Lung (tissue), 11 donors: ENCODE measurements at regions not wholly inside any gene's neighbourhood (a gene's known extent, or its start where the extent isn't known, plus 50 kb on each side); places are given as distances from the start of the nearest gene placed in this dataset.

ENCODE experiments used
- ATAC-seq: fragments of 200-7000 bp; cut with Tn5 transposase; one replicate; pipeline ENCODE4 v1.9.1; 2020; ENCODE audit warnings: moderate number of reproducible peaks; ENCODE audit not compliant: insufficient read depth, low FRiP score
- DNase-seq, 3 donors: peaks; one replicate each; pipeline ENCODE4 v3.0.0-alpha.2; 2013 to 2017
- H3K27ac ChIP-seq, 2 donors: one replicate each; pipeline ENCODE4 v1.5.1; 2013; ENCODE audit warnings: mild to moderate bottlenecking in 2 of 2, moderate library complexity in 2 of 2, control low read depth in 1 of 2, inconsistent platforms in 1 of 2, low read depth in 1 of 2, low read length in 1 of 2
- H3K27me3 ChIP-seq, 3 donors: one replicate each; pipeline ENCODE4 v1.5.1; 2013; ENCODE audit warnings: low read length in 2 of 3; ENCODE audit not compliant: control insufficient read depth in 3 of 3, insufficient read depth in 3 of 3
- H3K36me3 ChIP-seq, 4 donors: one replicate each; pipeline ENCODE4 v1.5.1; 2013; ENCODE audit warnings: low read length in 4 of 4, mild to moderate bottlenecking in 1 of 4, moderate library complexity in 1 of 4; ENCODE audit not compliant: control insufficient read depth in 4 of 4, insufficient read depth in 4 of 4
- H3K4me1 ChIP-seq, 5 donors: one replicate each; pipeline ENCODE4 v1.5.1; 2013; ENCODE audit warnings: low read length in 5 of 5, mild to moderate bottlenecking in 2 of 5, moderate library complexity in 1 of 5; ENCODE audit not compliant: control insufficient read depth in 5 of 5, insufficient read depth in 5 of 5
- H3K4me3 ChIP-seq: one replicate; pipeline ENCODE4 v1.5.1; 2013; ENCODE audit warnings: mild to moderate bottlenecking, control low read depth, moderate library complexity
- H3K9ac ChIP-seq, 2 donors: one replicate each; pipeline ENCODE4 v1.5.1; 2013; ENCODE audit warnings: low read length in 2 of 2, control low read depth in 1 of 2; ENCODE audit not compliant: insufficient read depth in 1 of 2
- H3K9me3 ChIP-seq, 4 donors: one replicate each; pipeline ENCODE4 v1.5.1; 2013; ENCODE audit warnings: low read length in 3 of 4, mild to moderate bottlenecking in 1 of 4, moderate library complexity in 1 of 4; ENCODE audit not compliant: control insufficient read depth in 4 of 4, insufficient read depth in 3 of 4
- WGBS, 2 donors: extraction: QIAGEN DNeasy Blood & Tissue Kit; methylation state at CpG; one replicate each; pipeline ENCODE4 v1.1.7; 2013; 5-methylcytosine and 5-hydroxymethylcytosine counted together
- TF ChIP-seq, protein P1 (sequence below): IDR thresholded peaks from 2 replicates; pipeline ENCODE4 v1.5.1; 2012; ENCODE audit warnings: mild to moderate bottlenecking; ENCODE audit errors: control extremely low read depth, extremely low read depth
- donor health status: control.
- donor health status: control.
- donor health status: Bipolar disorder and iron deficiency.
- donor health status: healthy.
- donor health status: DM: yes; HTN: yes; CAD: no.

DNA sequence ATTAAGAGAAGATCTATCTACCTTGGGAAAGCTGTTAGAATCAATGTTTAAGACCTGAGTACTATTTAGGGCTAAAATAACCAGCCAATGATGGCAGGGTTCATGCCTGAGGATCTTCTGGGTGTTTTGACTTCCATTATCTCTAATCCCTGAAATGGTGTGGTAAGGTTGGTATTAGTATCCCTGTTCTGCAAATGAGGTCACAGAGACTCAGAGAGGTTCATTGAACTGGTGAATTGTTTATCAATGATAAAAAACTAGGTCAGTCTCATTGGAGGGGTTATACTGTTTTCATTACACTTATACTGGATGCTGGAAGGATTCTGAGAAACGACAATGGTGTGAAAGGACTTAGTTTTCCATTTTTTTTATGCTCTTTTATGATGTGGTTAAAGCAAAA lies 264.8 kb downstream of the KLF5 start:
- H3K27me3 ChIP-seq = no peaks in the 10 kb centered on the region
- H3K9ac ChIP-seq = no peak overlapping the region
- no peaks in the 10 kb centered on the region for H3K36me3 ChIP-seq
- ATAC-seq (no peak), DNase-seq (no peak)
- no peak overlapping the region for H3K4me3 ChIP-seq
- peaks cover 0 to 4% (median 0%) of the 10 kb centered on the region in 5 donors for H3K4me1 ChIP-seq
- H3K27ac ChIP-seq = no peak overlapping the region
- H3K9me3 ChIP-seq = no peaks in the 10 kb centered on the region
- 76 to 84% methylated on average over 1 of the region's 1 CpG for WGBS, 2 donors
- TF ChIP-seq, protein P1, sequence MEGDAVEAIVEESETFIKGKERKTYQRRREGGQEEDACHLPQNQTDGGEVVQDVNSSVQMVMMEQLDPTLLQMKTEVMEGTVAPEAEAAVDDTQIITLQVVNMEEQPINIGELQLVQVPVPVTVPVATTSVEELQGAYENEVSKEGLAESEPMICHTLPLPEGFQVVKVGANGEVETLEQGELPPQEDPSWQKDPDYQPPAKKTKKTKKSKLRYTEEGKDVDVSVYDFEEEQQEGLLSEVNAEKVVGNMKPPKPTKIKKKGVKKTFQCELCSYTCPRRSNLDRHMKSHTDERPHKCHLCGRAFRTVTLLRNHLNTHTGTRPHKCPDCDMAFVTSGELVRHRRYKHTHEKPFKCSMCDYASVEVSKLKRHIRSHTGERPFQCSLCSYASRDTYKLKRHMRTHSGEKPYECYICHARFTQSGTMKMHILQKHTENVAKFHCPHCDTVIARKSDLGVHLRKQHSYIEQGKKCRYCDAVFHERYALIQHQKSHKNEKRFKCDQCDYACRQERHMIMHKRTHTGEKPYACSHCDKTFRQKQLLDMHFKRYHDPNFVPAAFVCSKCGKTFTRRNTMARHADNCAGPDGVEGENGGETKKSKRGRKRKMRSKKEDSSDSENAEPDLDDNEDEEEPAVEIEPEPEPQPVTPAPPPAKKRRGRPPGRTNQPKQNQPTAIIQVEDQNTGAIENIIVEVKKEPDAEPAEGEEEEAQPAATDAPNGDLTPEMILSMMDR = no peak

DNA sequence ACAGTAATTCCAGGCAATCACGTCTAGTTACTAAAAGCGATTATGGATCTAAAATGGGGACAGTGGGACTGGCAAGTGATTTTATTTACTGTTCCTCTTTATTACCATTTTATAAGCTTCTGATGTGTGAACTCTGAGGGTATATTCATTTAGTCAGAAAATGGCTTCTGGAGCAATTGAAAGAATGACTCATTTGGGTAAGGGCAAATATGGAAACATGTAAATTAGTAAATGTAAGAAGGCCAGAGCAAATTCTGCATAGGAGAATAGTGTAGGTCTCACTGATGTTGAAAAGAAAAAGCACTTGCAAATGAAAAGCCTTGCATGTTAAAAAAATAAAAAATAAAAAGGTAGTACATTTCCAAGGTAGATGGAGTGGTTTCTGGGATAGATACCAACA lies 262.2 kb downstream of the KLF5 start:
- Histone ChIP-seq H3K36me3 (no peaks in the 10 kb centered on the region), H3K9me3 (no peaks in the 10 kb centered on the region), H3K4me3 (no peak overlapping the region), H3K27me3 (no peaks in the 10 kb centered on the region), H3K27ac (no peak overlapping the region), H3K4me1 (peaks cover 0 to 4% (median 0%) of the 10 kb centered on the region in 5 donors), H3K9ac (no peak overlapping the region)
- ATAC-seq (no peak), DNase-seq (no peak)
- TF ChIP-seq, protein P1 = no peak
- 92 to 93% methylated on average over 2 of the region's 2 CpGs for WGBS, 2 donors

DNA sequence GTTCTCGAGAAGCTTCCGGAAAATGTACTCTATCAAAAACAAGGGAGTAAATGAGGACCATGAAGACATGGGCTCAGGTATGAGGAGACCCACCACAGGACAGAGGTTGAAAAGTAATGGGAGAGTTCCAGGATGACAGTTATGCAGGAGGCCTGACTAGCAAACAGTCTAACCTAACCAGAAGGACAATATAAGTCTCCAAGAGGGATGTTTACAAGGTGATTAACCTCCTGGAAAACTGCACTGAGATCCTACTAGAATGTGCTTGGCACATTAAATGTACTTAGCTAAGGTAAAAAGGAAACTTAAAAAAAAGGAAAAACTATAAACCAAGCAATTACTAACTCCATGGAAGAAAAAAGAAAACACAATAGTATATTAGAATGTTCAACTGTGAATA lies 258.3 kb downstream of the KLF5 start:
- DNase-seq (no peak), ATAC-seq (no peak)
- H3K27ac ChIP-seq = no peak overlapping the region
- TF ChIP-seq, protein P1 = no peak
- no peak overlapping the region for H3K9ac ChIP-seq
- no peaks in the 10 kb centered on the region for H3K27me3 ChIP-seq
- no peak overlapping the region for H3K4me3 ChIP-seq
- H3K4me1 ChIP-seq = no peaks in the 10 kb centered on the region
- H3K36me3 ChIP-seq = no peaks in the 10 kb centered on the region
- peaks cover 0 to 6% (median 0%) of the 10 kb centered on the region in 4 donors for H3K9me3 ChIP-seq
- WGBS, 2 donors = 96% methylated on average over 2 of the region's 2 CpGs

DNA sequence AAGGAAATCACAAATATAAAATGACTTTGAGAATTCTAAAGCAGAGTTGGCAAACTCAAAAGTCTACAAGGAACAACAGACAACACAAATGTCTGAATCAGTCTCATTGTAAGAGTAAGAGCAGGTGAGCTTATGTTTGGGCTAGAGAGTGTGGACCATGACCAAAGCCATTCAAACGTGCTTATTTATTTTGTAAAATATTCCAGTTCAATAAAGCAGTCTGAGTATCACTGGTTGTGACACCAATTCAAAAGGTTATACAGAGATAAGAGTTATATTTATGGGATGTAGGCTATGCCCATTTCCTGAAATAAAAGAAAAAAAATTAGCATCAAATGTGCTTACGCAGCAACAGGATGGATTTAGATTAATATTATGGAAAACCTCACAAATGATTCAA lies 251.6 kb downstream of the KLF5 start:
- Histone ChIP-seq H3K9ac (no peak overlapping the region), H3K27me3 (no peaks in the 10 kb centered on the region), H3K36me3 (no peaks in the 10 kb centered on the region), H3K4me1 (peaks cover 0 to 4% (median 0%) of the 10 kb centered on the region in 5 donors), H3K4me3 (no peak overlapping the region), H3K9me3 (peaks cover 0 to 6% (median 1%) of the 10 kb centered on the region in 4 donors), H3K27ac (no peak overlapping the region)
- WGBS, 2 donors = 84 to 90% methylated on average over 2 of the region's 2 CpGs
- DNase-seq = no peak
- TF ChIP-seq, protein P1 = no peak
- no peak for ATAC-seq
